Gastrocnemius medialis (tissue), 4 donors: ENCODE measurements at regions not wholly inside any gene's neighbourhood (a gene's known extent, or its start where the extent isn't known, plus 50 kb on each side); places are given as distances from the start of the nearest gene placed in this dataset.
"Not testable (repeated sequence)": the region's sequence is repeated elsewhere in the genome, so short reads cannot be mapped to it uniquely, and the experiment has no call there.

ENCODE experiments used
- ATAC-seq, 2 donors: fragments of 150-250 bp; one replicate each; pipeline ENCODE4 v1.9.1; 2016
- DNase-seq, 2 donors: peaks; one replicate each; pipeline ENCODE4 v3.0.0-alpha.2; 2019
- H3K27ac ChIP-seq, 4 donors: fragments of 200-600 bp; sonication (generic); 1 replicate in 1 of 4; 2 replicates in 3 of 4; pipeline ENCODE4 v1.5.1; 2016 to 2018; ENCODE audit warnings: mild to moderate bottlenecking in 2 of 4, moderate library complexity in 1 of 4
- H3K27me3 ChIP-seq, 3 donors: fragments of 200-600 bp; sonication (generic) in 2 of 3; 1 replicate in 1 of 3; 2 replicates in 2 of 3; pipeline versions ENCODE4 v1.5.1 to v1.6.0; 2016 to 2019; ENCODE audit warnings: mild to moderate bottlenecking in 1 of 3, moderate library complexity in 1 of 3
- H3K36me3 ChIP-seq, 2 donors: fragments of 200-600 bp; sonication (generic) in 1 of 2; one replicate each; pipeline ENCODE4 v1.5.1; 2017 to 2018
- H3K4me1 ChIP-seq, 2 donors: fragments of 200-600 bp; sonication (generic) in 1 of 2; one replicate each; pipeline ENCODE4 v1.5.1; 2016 to 2017; ENCODE audit warnings: mild to moderate bottlenecking in 2 of 2
- H3K4me3 ChIP-seq, 4 donors: fragments of 200-600 bp; sonication (generic) in 3 of 4; 1 replicate in 1 of 4; 2 replicates in 3 of 4; pipeline ENCODE4 v1.5.1; 2016 to 2019; ENCODE audit warnings: mild to moderate bottlenecking in 2 of 4
- H3K9me3 ChIP-seq, 3 donors: fragments of 200-600 bp; sonication (generic) in 2 of 3; 1 replicate in 1 of 3; 2 replicates in 2 of 3; pipeline ENCODE4 v1.5.1; 2016 to 2019
- CTCF ChIP-seq, 5 experiments: fragments of 450-650 bp in 3 of 5; fragments of 200-600 bp in 2 of 5; sonication (generic) in 2 of 5; IDR thresholded peaks in 4 of 5; conservative IDR thresholded peaks in 1 of 5; 1 replicate in 4 of 5; 2 replicates in 1 of 5; pipeline ENCODE4 v1.5.1; 2016 to 2019; ENCODE audit warnings: antibody characterized with exemption in 5 of 5, mild to moderate bottlenecking in 3 of 5, moderate library complexity in 3 of 5
- POLR2A ChIP-seq, 2 donors: fragments of 450-650 bp; IDR thresholded peaks; one replicate each; pipeline ENCODE4 v1.6.1; 2017; ENCODE audit warnings: antibody characterized with exemption in 2 of 2, mild to moderate bottlenecking in 2 of 2, moderate library complexity in 2 of 2
- in situ Hi-C, 4 donors: fragments of 200-750 bp; cut with MboI; loops; one replicate each; pipeline versions ENCODE4 v1.15.0 to v1.8.0; 2017; ENCODE audit warnings: low sequenced_read_pairs in 4 of 4
- intact Hi-C: fragments of 100-400 bp; cut with DNase I; formaldehyde crosslinking; loops from one replicate; pipeline ENCODE4 v1.15.1; 2023; ENCODE audit warnings: low total_unique reads

GRCh38 chr3:18703798-18704197 is 278.7 kb upstream of the SATB1 start:
- Histone ChIP-seq H3K27ac (no peak overlapping the region), H3K36me3 (no peaks in the 10 kb centered on the region), H3K4me3 (no peak overlapping the region), H3K4me1 (no peaks in the 10 kb centered on the region), H3K9me3 (no peaks in the 10 kb centered on the region), H3K27me3 (no peaks in the 10 kb centered on the region)
- intact Hi-C loops (no loop called here), in situ Hi-C loops (no loop called here)
- ATAC-seq = no peak
- TF ChIP-seq POLR2A (IDR thresholded peaks at IDR 0.05) = no peak
- TF ChIP-seq CTCF (IDR thresholded peaks at IDR 0.05 in 4 of 5, conservative IDR thresholded peaks at IDR 0.05 in 1 of 5) = no peak
- no peak for DNase-seq

GRCh38 chr3:18693588-18694329 is 268.6 kb upstream of the SATB1 start:
- not testable (repeated sequence) for H3K36me3 ChIP-seq

GRCh38 chr3:18687286-18687685 is 262.1 kb upstream of the SATB1 start:
- no peaks in the 10 kb centered on the region for H3K9me3 ChIP-seq
- H3K4me1 ChIP-seq = no peaks in the 10 kb centered on the region
- H3K36me3 ChIP-seq = no peaks in the 10 kb centered on the region
- no peak overlapping the region for H3K4me3 ChIP-seq
- no peaks in the 10 kb centered on the region for H3K27me3 ChIP-seq
- TF ChIP-seq POLR2A (IDR thresholded peaks at IDR 0.05) = no peak
- TF ChIP-seq CTCF (IDR thresholded peaks at IDR 0.05 in 4 of 5, conservative IDR thresholded peaks at IDR 0.05 in 1 of 5) = no peak
- intact Hi-C loops = no loop called here
- no peak for DNase-seq
- H3K27ac ChIP-seq = no peak overlapping the region
- no peak for ATAC-seq
- in situ Hi-C loops = no loop called here

More at GRCh38 chr3:18693588-18694329, 268.6 kb upstream of the SATB1 start:
- ATAC-seq, H3K9me3 ChIP-seq, H3K4me3 ChIP-seq, H3K4me1 ChIP-seq, in situ Hi-C loops, H3K27ac ChIP-seq, intact Hi-C loops, DNase-seq, H3K27me3 ChIP-seq: not testable (repeated sequence)

GRCh38 chr3:18683900-18684299 is 258.8 kb upstream of the SATB1 start:
- Histone ChIP-seq H3K27ac (no peak overlapping the region), H3K4me1 (no peaks in the 10 kb centered on the region), H3K36me3 (no peaks in the 10 kb centered on the region), H3K9me3 (no peaks in the 10 kb centered on the region), H3K27me3 (no peaks in the 10 kb centered on the region), H3K4me3 (no peak overlapping the region)
- ATAC-seq (no peak), DNase-seq (no peak)
- in situ Hi-C loops = no loop called here
- intact Hi-C loops = no loop called here
- TF ChIP-seq CTCF (IDR thresholded peaks at IDR 0.05 in 4 of 5, conservative IDR thresholded peaks at IDR 0.05 in 1 of 5) (no peak), POLR2A (IDR thresholded peaks at IDR 0.05) (no peak)

- no peaks in the 10 kb centered on the region for H3K4me1 ChIP-seq
- DNase-seq (no peak), ATAC-seq (no peak)
- no peaks in the 10 kb centered on the region for H3K27me3 ChIP-seq
- H3K27ac ChIP-seq = no peak overlapping the region
- intact Hi-C loops = no loop called here
- in situ Hi-C loops = no loop called here
- H3K9me3 ChIP-seq = no peaks in the 10 kb centered on the region
- H3K4me3 ChIP-seq = no peak overlapping the region
- TF ChIP-seq CTCF (IDR thresholded peaks at IDR 0.05 in 4 of 5, conservative IDR thresholded peaks at IDR 0.05 in 1 of 5) (no peak), POLR2A (IDR thresholded peaks at IDR 0.05) (no peak)
- H3K36me3 ChIP-seq = no peaks in the 10 kb centered on the region
Measured at GRCh38 chr3:18681818-18682345, 256.7 kb upstream of the SATB1 start.
